GM20000 (cell line): ENCODE measurements at regions not wholly inside any gene's neighbourhood (a gene's known extent, or its start where the extent isn't known, plus 50 kb on each side); places are given as distances from the start of the nearest gene placed in this dataset.

Experiments used
- DNase-seq: peaks from one replicate; pipeline ENCODE4 v3.0.0; 2012; ENCODE audit warnings: low spot score
- CTCF ChIP-seq: IDR thresholded peaks from 2 replicates; pipeline ENCODE4 v1.5.1; 2012; ENCODE audit warnings: mild to moderate bottlenecking, control low read depth; ENCODE audit errors: extremely low read depth, missing control alignments

DNA sequence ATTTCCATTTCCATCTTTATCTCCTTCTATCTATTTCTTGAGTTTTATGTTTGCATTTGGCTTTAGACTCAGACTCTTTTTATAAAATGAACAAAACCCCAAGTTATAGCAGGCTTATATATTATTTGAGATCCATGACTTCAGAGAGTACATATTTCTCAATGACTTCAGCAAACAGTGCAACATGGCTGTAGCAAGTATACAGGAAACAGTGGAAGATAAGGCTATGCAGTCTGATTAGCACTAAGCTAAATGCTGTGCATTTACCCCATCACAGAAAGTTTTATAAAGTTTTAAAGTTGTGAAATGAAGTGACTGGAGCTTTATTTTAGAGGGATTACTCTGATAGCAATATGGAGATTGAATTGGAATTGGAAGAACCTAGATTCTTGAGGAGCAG, 463.5 kb upstream of the TGFBR2 start:
- no peak for DNase-seq
- no peak for TF ChIP-seq CTCF

- no peak for DNase-seq
- no peak for TF ChIP-seq CTCF
These were observed 461.1 kb upstream of the TGFBR2 start for GRCh38 chr3:30145281-30145680.

GRCh38 chr3:30146978-30147377, 459.4 kb upstream of the TGFBR2 start:
- no peak for TF ChIP-seq CTCF
- DNase-seq = no peak

DNA sequence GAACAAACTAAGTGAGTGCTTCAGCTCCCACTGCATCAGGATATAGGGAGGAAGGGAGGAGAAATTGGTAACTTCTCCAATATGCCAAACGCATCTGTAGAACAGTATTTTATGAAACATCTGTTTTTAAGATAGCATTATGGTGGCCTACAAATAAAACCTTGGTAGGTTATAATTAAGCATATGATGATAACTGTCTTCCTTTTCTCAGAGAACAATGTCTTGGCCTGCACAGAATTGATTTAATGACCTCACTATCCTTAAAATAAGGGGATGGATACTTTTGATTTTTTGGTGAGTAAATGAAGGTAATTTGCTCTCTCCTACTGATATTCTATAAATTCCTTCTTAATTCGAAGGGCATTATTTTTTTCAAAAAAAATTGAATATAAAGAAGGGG, 451.5 kb upstream of the TGFBR2 start:
- TF ChIP-seq CTCF = no peak
- DNase-seq = no peak

- no peak for DNase-seq
- TF ChIP-seq CTCF = no peak
These were observed 450.6 kb upstream of the TGFBR2 start for GRCh38 chr3:30155755-30156154.

- TF ChIP-seq CTCF = no peak
- no peak for DNase-seq
These were observed 449.6 kb upstream of the TGFBR2 start for GRCh38 chr3:30156586-30157498.

DNA sequence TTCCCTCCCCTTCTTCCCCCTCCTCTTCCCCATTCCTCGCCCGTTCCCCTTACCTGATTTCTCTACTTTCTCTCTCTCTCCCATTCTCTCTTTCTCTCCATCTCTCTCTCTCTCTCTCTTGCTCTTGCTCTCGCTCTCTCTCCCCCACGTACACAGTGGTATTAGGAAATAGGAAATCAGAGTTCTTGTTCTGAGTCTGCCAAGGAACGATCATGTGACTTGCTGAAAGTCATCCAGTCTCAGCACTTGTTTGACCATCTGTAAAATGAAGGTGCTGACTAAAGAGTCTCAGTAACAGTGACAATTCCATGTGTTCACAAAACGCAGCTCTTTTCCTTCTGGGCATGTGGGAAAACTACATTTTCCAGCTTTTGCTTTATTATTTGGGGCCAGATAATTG, 445.0 kb upstream of the TGFBR2 start:
- TF ChIP-seq CTCF = no peak
- DNase-seq = no peak
